Panc1 (cell line): ENCODE measurements at regions not wholly inside any gene's neighbourhood (a gene's known extent, or its start where the extent isn't known, plus 50 kb on each side); places are given as distances from the start of the nearest gene placed in this dataset.

Source experiments
- POLR2AphosphoS5 ChIP-seq: IDR thresholded peaks from 2 replicates; pipeline ENCODE4 v1.6.1; 2012; ENCODE audit warnings: mild to moderate bottlenecking, low read depth, low read length, moderate library complexity
- SIN3A ChIP-seq: IDR thresholded peaks from 2 replicates; pipeline ENCODE4 v1.6.1; 2012; ENCODE audit warnings: low read depth, mild to moderate bottlenecking, low read length, moderate library complexity, borderline replicate concordance; ENCODE audit not compliant: insufficient read depth
- TF ChIP-seq, protein P1 (sequence below): fragments of 450-650 bp; IDR thresholded peaks from 2 replicates; pipeline ENCODE4 v1.5.1; 2017; ENCODE audit warnings: mild to moderate bottlenecking
- TF ChIP-seq, protein P2 (sequence below), 2 experiments: IDR thresholded peaks; 2 replicates each; pipeline ENCODE4 v1.6.1; 2011 to 2012; ENCODE audit warnings: low read depth in 2 of 2, control low read depth in 1 of 2, low read length in 1 of 2, mild to moderate bottlenecking in 1 of 2, moderate library complexity in 1 of 2; ENCODE audit not compliant: insufficient read depth in 1 of 2

DNA sequence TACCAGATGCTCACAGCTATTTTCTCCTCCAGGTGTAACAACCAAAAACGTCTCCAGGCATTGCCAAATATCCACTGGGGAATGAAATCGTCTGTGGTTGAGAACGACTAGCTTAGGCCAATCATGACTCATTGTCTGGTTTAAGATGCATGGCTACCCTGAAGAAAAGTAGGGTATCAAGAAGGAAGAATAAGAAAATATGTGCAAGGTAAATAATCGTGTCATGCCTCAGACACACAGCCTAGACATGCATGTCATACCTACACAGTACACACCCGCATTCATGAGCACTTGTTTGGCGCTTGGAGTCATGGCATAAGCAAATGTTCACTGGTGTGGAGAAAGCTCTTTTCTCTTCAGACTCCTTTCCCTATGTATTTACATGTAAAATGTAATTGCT, 745.7 kb downstream of the MAFB start:
- TF ChIP-seq, protein P1, sequence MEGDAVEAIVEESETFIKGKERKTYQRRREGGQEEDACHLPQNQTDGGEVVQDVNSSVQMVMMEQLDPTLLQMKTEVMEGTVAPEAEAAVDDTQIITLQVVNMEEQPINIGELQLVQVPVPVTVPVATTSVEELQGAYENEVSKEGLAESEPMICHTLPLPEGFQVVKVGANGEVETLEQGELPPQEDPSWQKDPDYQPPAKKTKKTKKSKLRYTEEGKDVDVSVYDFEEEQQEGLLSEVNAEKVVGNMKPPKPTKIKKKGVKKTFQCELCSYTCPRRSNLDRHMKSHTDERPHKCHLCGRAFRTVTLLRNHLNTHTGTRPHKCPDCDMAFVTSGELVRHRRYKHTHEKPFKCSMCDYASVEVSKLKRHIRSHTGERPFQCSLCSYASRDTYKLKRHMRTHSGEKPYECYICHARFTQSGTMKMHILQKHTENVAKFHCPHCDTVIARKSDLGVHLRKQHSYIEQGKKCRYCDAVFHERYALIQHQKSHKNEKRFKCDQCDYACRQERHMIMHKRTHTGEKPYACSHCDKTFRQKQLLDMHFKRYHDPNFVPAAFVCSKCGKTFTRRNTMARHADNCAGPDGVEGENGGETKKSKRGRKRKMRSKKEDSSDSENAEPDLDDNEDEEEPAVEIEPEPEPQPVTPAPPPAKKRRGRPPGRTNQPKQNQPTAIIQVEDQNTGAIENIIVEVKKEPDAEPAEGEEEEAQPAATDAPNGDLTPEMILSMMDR, result no peak
- TF ChIP-seq POLR2AphosphoS5 (no peak), SIN3A (no peak)
- TF ChIP-seq, protein P2, sequence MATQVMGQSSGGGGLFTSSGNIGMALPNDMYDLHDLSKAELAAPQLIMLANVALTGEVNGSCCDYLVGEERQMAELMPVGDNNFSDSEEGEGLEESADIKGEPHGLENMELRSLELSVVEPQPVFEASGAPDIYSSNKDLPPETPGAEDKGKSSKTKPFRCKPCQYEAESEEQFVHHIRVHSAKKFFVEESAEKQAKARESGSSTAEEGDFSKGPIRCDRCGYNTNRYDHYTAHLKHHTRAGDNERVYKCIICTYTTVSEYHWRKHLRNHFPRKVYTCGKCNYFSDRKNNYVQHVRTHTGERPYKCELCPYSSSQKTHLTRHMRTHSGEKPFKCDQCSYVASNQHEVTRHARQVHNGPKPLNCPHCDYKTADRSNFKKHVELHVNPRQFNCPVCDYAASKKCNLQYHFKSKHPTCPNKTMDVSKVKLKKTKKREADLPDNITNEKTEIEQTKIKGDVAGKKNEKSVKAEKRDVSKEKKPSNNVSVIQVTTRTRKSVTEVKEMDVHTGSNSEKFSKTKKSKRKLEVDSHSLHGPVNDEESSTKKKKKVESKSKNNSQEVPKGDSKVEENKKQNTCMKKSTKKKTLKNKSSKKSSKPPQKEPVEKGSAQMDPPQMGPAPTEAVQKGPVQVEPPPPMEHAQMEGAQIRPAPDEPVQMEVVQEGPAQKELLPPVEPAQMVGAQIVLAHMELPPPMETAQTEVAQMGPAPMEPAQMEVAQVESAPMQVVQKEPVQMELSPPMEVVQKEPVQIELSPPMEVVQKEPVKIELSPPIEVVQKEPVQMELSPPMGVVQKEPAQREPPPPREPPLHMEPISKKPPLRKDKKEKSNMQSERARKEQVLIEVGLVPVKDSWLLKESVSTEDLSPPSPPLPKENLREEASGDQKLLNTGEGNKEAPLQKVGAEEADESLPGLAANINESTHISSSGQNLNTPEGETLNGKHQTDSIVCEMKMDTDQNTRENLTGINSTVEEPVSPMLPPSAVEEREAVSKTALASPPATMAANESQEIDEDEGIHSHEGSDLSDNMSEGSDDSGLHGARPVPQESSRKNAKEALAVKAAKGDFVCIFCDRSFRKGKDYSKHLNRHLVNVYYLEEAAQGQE (IDR thresholded peaks at IDR 0.05; ENCODE audit: insufficient read depth in 1 of 2, low read depth in 2 of 2, low read length in 1 of 2), result no peak
